ENCODE measurements at regions not wholly inside any gene's neighbourhood (a gene's known extent, or its start where the extent isn't known, plus 50 kb on each side); places are given as distances from the start of the nearest gene placed in this dataset.

- no peak overlapping the region for H3K23ac ChIP-seq (ENCODE audit: low read depth, low read length, poor library complexity)
- no peak for DNase-seq (ENCODE audit: low spot score)
- WGBS, 2 donors (ENCODE audit: extremely low coverage in 2 of 2, insufficient read length in 2 of 2, insufficient replicate concordance in 1 of 2) = no CpG with 5 or more reads among the region's 5 CpGs
Observed at GRCh38 chr3:118485693-118486092, 549.0 kb downstream of the IGSF11 start.

GRCh38 chr3:118487734-118488133 is 546.9 kb downstream of the IGSF11 start:
- no peak overlapping the region for H3K27ac ChIP-seq (replicated peaks; ENCODE audit: low read length)
- no peak overlapping the region for H3K23ac ChIP-seq (ENCODE audit: low read depth, low read length, poor library complexity)
- no peak overlapping the region for H2BK5ac ChIP-seq (ENCODE audit: low read length)
- no CpG with 5 or more reads among the region's 2 CpGs for WGBS, 2 donors (ENCODE audit: extremely low coverage in 2 of 2, insufficient read length in 2 of 2, insufficient replicate concordance in 1 of 2)
- no peak overlapping the region for H2AFZ ChIP-seq (ENCODE audit: low read length)
- H3K4me2 ChIP-seq (ENCODE audit: insufficient read depth, low read length, poor library complexity, severe bottlenecking) = no peak overlapping the region
- no peaks in the 10 kb centered on the region for H3K9me3 ChIP-seq (replicated peaks in 1 of 2; ENCODE audit: control insufficient read depth in 2 of 2, insufficient read depth in 1 of 2, low read depth in 1 of 2, low read length in 2 of 2)
- no peaks in the 10 kb centered on the region for H3K79me1 ChIP-seq (ENCODE audit: low read depth, low read length)
- H2AK5ac ChIP-seq (ENCODE audit: low read depth, low read length) = no peak overlapping the region
- H2BK120ac ChIP-seq (ENCODE audit: low read depth, low read length) = no peak overlapping the region
- no peak overlapping the region for H3K18ac ChIP-seq (ENCODE audit: low read length)
- H2BK12ac ChIP-seq (ENCODE audit: low read length) = no peak overlapping the region
- no peak for DNase-seq (ENCODE audit: low spot score)
- no peaks in the 10 kb centered on the region for H3K4me1 ChIP-seq (ENCODE audit: control insufficient read depth in 2 of 2, insufficient read depth in 1 of 2, low read depth in 1 of 2, low read length in 2 of 2)
- H3K27me3 ChIP-seq (ENCODE audit: control insufficient read depth in 3 of 3, insufficient read depth in 3 of 3, low read depth in 1 of 3, low read length in 3 of 3) = no peaks in the 10 kb centered on the region
- H3K9ac ChIP-seq (ENCODE audit: low read depth, low read length, poor library complexity) = no peak overlapping the region
- no peaks in the 10 kb centered on the region for H3K36me3 ChIP-seq (replicated peaks in 1 of 2; ENCODE audit: control insufficient read depth in 2 of 2, insufficient read depth in 2 of 2, low read length in 2 of 2)
- H4K91ac ChIP-seq (ENCODE audit: low read depth, low read length, poor library complexity) = no peak overlapping the region
- no peak overlapping the region for H3K14ac ChIP-seq (ENCODE audit: low read length)
- no peak overlapping the region for H3K4me3 ChIP-seq (ENCODE audit: low read length in 2 of 2)
- no peak overlapping the region for H2BK15ac ChIP-seq (ENCODE audit: low read length)
- H4K8ac ChIP-seq (ENCODE audit: low read depth, low read length) = no peak overlapping the region
- no peak overlapping the region for H3K4ac ChIP-seq (ENCODE audit: low read length)

More at GRCh38 chr3:118485693-118486092, 549.0 kb downstream of the IGSF11 start:
- Histone ChIP-seq H2BK15ac (ENCODE audit: low read length) (no peak overlapping the region), H3K27ac (replicated peaks; ENCODE audit: low read length) (no peak overlapping the region), H3K4ac (ENCODE audit: low read length) (no peak overlapping the region), H3K9ac (ENCODE audit: low read depth, low read length, poor library complexity) (no peak overlapping the region), H2BK12ac (ENCODE audit: low read length) (no peak overlapping the region), H3K4me1 (ENCODE audit: control insufficient read depth in 2 of 2, insufficient read depth in 1 of 2, low read depth in 1 of 2, low read length in 2 of 2) (no peaks in the 10 kb centered on the region), H3K14ac (ENCODE audit: low read length) (no peak overlapping the region), H3K79me1 (ENCODE audit: low read depth, low read length) (no peaks in the 10 kb centered on the region), H4K91ac (ENCODE audit: low read depth, low read length, poor library complexity) (no peak overlapping the region), H3K18ac (ENCODE audit: low read length) (no peak overlapping the region), H3K9me3 (replicated peaks in 1 of 2; ENCODE audit: control insufficient read depth in 2 of 2, insufficient read depth in 1 of 2, low read depth in 1 of 2, low read length in 2 of 2) (no peaks in the 10 kb centered on the region), H4K8ac (ENCODE audit: low read depth, low read length) (no peak overlapping the region), H3K4me2 (ENCODE audit: insufficient read depth, low read length, poor library complexity, severe bottlenecking) (no peak overlapping the region), H3K36me3 (replicated peaks in 1 of 2; ENCODE audit: control insufficient read depth in 2 of 2, insufficient read depth in 2 of 2, low read length in 2 of 2) (no peaks in the 10 kb centered on the region), H2AFZ (ENCODE audit: low read length) (no peak overlapping the region), H3K27me3 (ENCODE audit: control insufficient read depth in 3 of 3, insufficient read depth in 3 of 3, low read depth in 1 of 3, low read length in 3 of 3) (no peaks in the 10 kb centered on the region), H2BK5ac (ENCODE audit: low read length) (no peak overlapping the region), H2BK120ac (ENCODE audit: low read depth, low read length) (no peak overlapping the region), H3K4me3 (ENCODE audit: low read length in 2 of 2) (no peak overlapping the region), H2AK5ac (ENCODE audit: low read depth, low read length) (no peak overlapping the region)

DNA sequence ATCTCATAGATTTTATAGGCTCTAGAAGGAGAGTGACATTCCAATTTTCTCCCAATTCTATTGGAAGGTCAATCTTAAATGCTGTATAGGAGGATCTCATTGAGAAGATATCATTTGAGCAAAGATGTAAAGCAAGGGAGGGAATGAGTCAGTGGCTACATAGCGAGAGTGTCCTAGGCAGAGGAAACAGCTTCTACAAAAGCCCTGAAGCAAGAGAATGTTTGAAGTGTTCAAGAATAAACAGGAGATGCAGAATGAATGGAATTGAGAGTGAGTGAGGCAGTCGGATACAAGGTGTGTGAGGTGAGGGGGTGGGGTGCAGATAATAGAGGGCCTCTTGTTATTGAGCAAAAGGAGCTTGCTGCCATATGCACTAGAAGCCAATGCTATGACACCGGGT is 545.9 kb downstream of the IGSF11 start:
- Histone ChIP-seq H3K36me3 (replicated peaks in 1 of 2; ENCODE audit: control insufficient read depth in 2 of 2, insufficient read depth in 2 of 2, low read length in 2 of 2) (no peaks in the 10 kb centered on the region), H4K91ac (ENCODE audit: low read depth, low read length, poor library complexity) (no peak overlapping the region), H3K79me1 (ENCODE audit: low read depth, low read length) (no peaks in the 10 kb centered on the region), H4K8ac (ENCODE audit: low read depth, low read length) (no peak overlapping the region), H3K4me2 (ENCODE audit: insufficient read depth, low read length, poor library complexity, severe bottlenecking) (no peak overlapping the region), H2AFZ (ENCODE audit: low read length) (no peak overlapping the region), H2BK15ac (ENCODE audit: low read length) (no peak overlapping the region), H3K9ac (ENCODE audit: low read depth, low read length, poor library complexity) (no peak overlapping the region), H3K27ac (replicated peaks; ENCODE audit: low read length) (no peak overlapping the region), H3K27me3 (ENCODE audit: control insufficient read depth in 3 of 3, insufficient read depth in 3 of 3, low read depth in 1 of 3, low read length in 3 of 3) (no peaks in the 10 kb centered on the region), H3K9me3 (replicated peaks in 1 of 2; ENCODE audit: control insufficient read depth in 2 of 2, insufficient read depth in 1 of 2, low read depth in 1 of 2, low read length in 2 of 2) (no peaks in the 10 kb centered on the region), H3K4ac (ENCODE audit: low read length) (no peak overlapping the region), H3K23ac (ENCODE audit: low read depth, low read length, poor library complexity) (no peak overlapping the region), H3K4me1 (ENCODE audit: control insufficient read depth in 2 of 2, insufficient read depth in 1 of 2, low read depth in 1 of 2, low read length in 2 of 2) (no peaks in the 10 kb centered on the region), H2BK5ac (ENCODE audit: low read length) (no peak overlapping the region), H2AK5ac (ENCODE audit: low read depth, low read length) (no peak overlapping the region), H3K14ac (ENCODE audit: low read length) (no peak overlapping the region), H2BK120ac (ENCODE audit: low read depth, low read length) (no peak overlapping the region), H3K18ac (ENCODE audit: low read length) (no peak overlapping the region), H2BK12ac (ENCODE audit: low read length) (no peak overlapping the region), H3K4me3 (ENCODE audit: low read length in 2 of 2) (no peak overlapping the region)
- no CpG with 5 or more reads among the region's 3 CpGs for WGBS, 2 donors (ENCODE audit: extremely low coverage in 2 of 2, insufficient read length in 2 of 2, insufficient replicate concordance in 1 of 2)
- no peak for DNase-seq (ENCODE audit: low spot score)

- no peaks in the 10 kb centered on the region for H3K4me1 ChIP-seq (ENCODE audit: control insufficient read depth in 2 of 2, insufficient read depth in 1 of 2, low read depth in 1 of 2, low read length in 2 of 2)
- H3K14ac ChIP-seq (ENCODE audit: low read length) = no peak overlapping the region
- no peak overlapping the region for H4K8ac ChIP-seq (ENCODE audit: low read depth, low read length)
- no peak for DNase-seq (ENCODE audit: low spot score)
- no peak overlapping the region for H3K27ac ChIP-seq (replicated peaks; ENCODE audit: low read length)
- H3K27me3 ChIP-seq (ENCODE audit: control insufficient read depth in 3 of 3, insufficient read depth in 3 of 3, low read depth in 1 of 3, low read length in 3 of 3) = no peaks in the 10 kb centered on the region
- no peaks in the 10 kb centered on the region for H3K36me3 ChIP-seq (replicated peaks in 1 of 2; ENCODE audit: control insufficient read depth in 2 of 2, insufficient read depth in 2 of 2, low read length in 2 of 2)
- H2BK15ac ChIP-seq (ENCODE audit: low read length) = no peak overlapping the region
- no peak overlapping the region for H2AFZ ChIP-seq (ENCODE audit: low read length)
- H3K4ac ChIP-seq (ENCODE audit: low read length) = no peak overlapping the region
- H4K91ac ChIP-seq (ENCODE audit: low read depth, low read length, poor library complexity) = no peak overlapping the region
- H2BK120ac ChIP-seq (ENCODE audit: low read depth, low read length) = no peak overlapping the region
- no CpG with 5 or more reads among the region's 2 CpGs for WGBS, 2 donors (ENCODE audit: extremely low coverage in 2 of 2, insufficient read length in 2 of 2, insufficient replicate concordance in 1 of 2)
- no peaks in the 10 kb centered on the region for H3K9me3 ChIP-seq (replicated peaks in 1 of 2; ENCODE audit: control insufficient read depth in 2 of 2, insufficient read depth in 1 of 2, low read depth in 1 of 2, low read length in 2 of 2)
- H3K4me2 ChIP-seq (ENCODE audit: insufficient read depth, low read length, poor library complexity, severe bottlenecking) = no peak overlapping the region
- H3K9ac ChIP-seq (ENCODE audit: low read depth, low read length, poor library complexity) = no peak overlapping the region
- no peak overlapping the region for H3K23ac ChIP-seq (ENCODE audit: low read depth, low read length, poor library complexity)
- H3K79me1 ChIP-seq (ENCODE audit: low read depth, low read length) = no peaks in the 10 kb centered on the region
- H2BK12ac ChIP-seq (ENCODE audit: low read length) = no peak overlapping the region
- H3K18ac ChIP-seq (ENCODE audit: low read length) = no peak overlapping the region
- H2AK5ac ChIP-seq (ENCODE audit: low read depth, low read length) = no peak overlapping the region
- no peak overlapping the region for H3K4me3 ChIP-seq (ENCODE audit: low read length in 2 of 2)
- H2BK5ac ChIP-seq (ENCODE audit: low read length) = no peak overlapping the region
Observed at GRCh38 chr3:118495206-118495605, 539.4 kb downstream of the IGSF11 start.

Data from neuronal stem cell (in vitro differentiated cells).